Trophoblast cell (in vitro differentiated cells and primary cell): ENCODE measurements at regions not wholly inside any gene's neighbourhood (a gene's known extent, or its start where the extent isn't known, plus 50 kb on each side); places are given as distances from the start of the nearest gene placed in this dataset.

Experiments used
- DNase-seq, 2 donors: peaks; one replicate each; pipeline ENCODE4 v3.0.0-alpha.2; 2016
- H2AFZ ChIP-seq: 2 replicates; pipeline ENCODE4 v1.6.1; 2013; ENCODE audit warnings: low read length, moderate library complexity, mild to moderate bottlenecking; ENCODE audit not compliant: insufficient read depth, poor library complexity
- H2AK5ac ChIP-seq: 2 replicates; pipeline ENCODE4 v1.6.1; 2013; ENCODE audit warnings: mild to moderate bottlenecking, low read length
- H2BK120ac ChIP-seq: 2 replicates; pipeline ENCODE4 v1.6.1; 2013; ENCODE audit warnings: low read length, mild to moderate bottlenecking, moderate library complexity; ENCODE audit not compliant: insufficient read depth, poor library complexity
- H2BK12ac ChIP-seq: 2 replicates; pipeline ENCODE4 v1.6.1; 2013; ENCODE audit warnings: mild to moderate bottlenecking, low read length, moderate library complexity
- H2BK5ac ChIP-seq: 2 replicates; pipeline ENCODE4 v1.6.1; 2013; ENCODE audit warnings: low read length, low read depth, moderate library complexity, mild to moderate bottlenecking; ENCODE audit not compliant: poor library complexity
- H3K14ac ChIP-seq: 2 replicates; pipeline ENCODE4 v1.6.1; 2013; ENCODE audit warnings: mild to moderate bottlenecking, low read length
- H3K18ac ChIP-seq: 2 replicates; pipeline ENCODE4 v1.6.1; 2013; ENCODE audit warnings: mild to moderate bottlenecking, low read length
- H3K23ac ChIP-seq: 2 replicates; pipeline ENCODE4 v1.6.1; 2013; ENCODE audit warnings: low read length
- H3K27ac ChIP-seq: 2 replicates; pipeline ENCODE4 v1.5.1; 2013; ENCODE audit warnings: low read depth, mild to moderate bottlenecking, inconsistent platforms, low read length, moderate library complexity
- H3K27me3 ChIP-seq: 2 replicates; pipeline ENCODE4 v1.6.1; 2013; ENCODE audit warnings: inconsistent platforms, mild to moderate bottlenecking, low read length, moderate library complexity; ENCODE audit not compliant: insufficient read depth
- H3K36me3 ChIP-seq, 2 experiments: 1 replicate in 1 of 2; 2 replicates in 1 of 2; pipeline ENCODE4 v1.6.1; 2013; ENCODE audit warnings: low read length in 2 of 2, mild to moderate bottlenecking in 2 of 2, moderate library complexity in 1 of 2; ENCODE audit not compliant: insufficient read depth in 2 of 2, control insufficient read depth in 1 of 2
- H3K4ac ChIP-seq: 2 replicates; pipeline ENCODE4 v1.6.1; 2013; ENCODE audit warnings: low read depth, mild to moderate bottlenecking, low read length, moderate library complexity
- H3K4me1 ChIP-seq, 2 experiments: 1 replicate in 1 of 2; 2 replicates in 1 of 2; pipeline ENCODE4 v1.6.1; 2013; ENCODE audit warnings: low read length in 2 of 2, mild to moderate bottlenecking in 2 of 2, moderate library complexity in 1 of 2; ENCODE audit not compliant: insufficient read depth in 2 of 2, control insufficient read depth in 1 of 2
- H3K4me2 ChIP-seq: 2 replicates; pipeline ENCODE4 v1.6.1; 2013; ENCODE audit warnings: inconsistent platforms, mild to moderate bottlenecking, low read length, moderate library complexity
- H3K4me3 ChIP-seq: 2 replicates; pipeline ENCODE4 v1.5.1; 2013; ENCODE audit warnings: mild to moderate bottlenecking, low read depth, low read length, inconsistent platforms
- H3K79me1 ChIP-seq: one replicate; pipeline ENCODE4 v1.6.1; 2013; ENCODE audit warnings: low read length
- H3K79me2 ChIP-seq: 2 replicates; pipeline ENCODE4 v1.6.1; 2013; ENCODE audit warnings: low read length, mild to moderate bottlenecking; ENCODE audit not compliant: control insufficient read depth, insufficient read depth, poor library complexity
- H3K9ac ChIP-seq: 2 replicates; pipeline ENCODE4 v1.6.1; 2013; ENCODE audit warnings: mild to moderate bottlenecking, low read length
- H3K9me3 ChIP-seq: 2 replicates; pipeline ENCODE4 v1.6.1; 2013; ENCODE audit warnings: low read depth, mild to moderate bottlenecking, control low read depth, inconsistent platforms, low read length; ENCODE audit not compliant: insufficient read depth
- H4K12ac ChIP-seq: 2 replicates; pipeline ENCODE4 v1.6.1; 2013; ENCODE audit warnings: low read depth, mild to moderate bottlenecking, low read length, moderate library complexity
- H4K8ac ChIP-seq: 2 replicates; pipeline ENCODE4 v1.6.1; 2013; ENCODE audit warnings: low read depth, mild to moderate bottlenecking, low read length, moderate library complexity
- H4K91ac ChIP-seq: one replicate; pipeline ENCODE4 v1.6.1; 2013; ENCODE audit warnings: low read depth, mild to moderate bottlenecking, low read length, moderate library complexity
- WGBS: extraction: QIAGEN DNeasy Blood & Tissue Kit; methylation state at CpG from one replicate; pipeline ENCODE4 v1.1.7; 2013; ENCODE audit warnings: missing lambda C conversion rate; ENCODE audit not compliant: insufficient read length, insufficient coverage; ENCODE audit errors: extremely low coverage; 5-methylcytosine and 5-hydroxymethylcytosine counted together

DNA sequence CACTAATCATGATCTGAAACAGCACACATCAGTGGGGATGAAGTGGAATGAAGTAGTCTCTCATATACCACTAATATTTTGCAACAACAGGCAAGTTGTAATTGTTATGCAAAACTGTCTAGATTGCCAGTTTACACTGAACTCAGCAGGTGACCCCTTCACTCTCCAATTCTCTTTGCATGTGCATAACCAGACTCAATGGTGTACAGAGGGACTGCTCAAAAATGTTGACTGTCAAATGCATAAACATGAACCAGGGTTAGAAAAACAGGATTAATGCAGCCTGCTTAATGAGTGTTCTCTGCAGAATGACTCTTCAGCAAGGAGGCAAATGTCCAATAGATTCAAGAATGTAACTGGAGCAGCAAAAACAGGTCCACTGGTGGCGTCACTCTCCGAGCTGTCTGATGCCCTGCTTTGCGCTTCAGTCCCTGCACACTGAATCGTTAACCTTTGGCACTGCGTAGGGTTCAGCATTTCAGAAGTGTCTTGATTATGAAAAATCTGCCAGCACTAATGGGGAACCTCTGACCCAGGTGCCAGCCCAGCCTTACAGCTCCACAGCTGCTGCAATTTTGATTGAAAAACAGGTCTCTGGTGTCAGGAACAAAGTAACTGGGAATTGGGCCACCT is 209.3 kb downstream of the TDRD15 start:
- H3K9me3 ChIP-seq = peaks cover 2% of the 10 kb centered on the region
- H2AFZ ChIP-seq = no peak overlapping the region
- no peak overlapping the region for H3K27ac ChIP-seq
- no peak overlapping the region for H2BK5ac ChIP-seq
- H3K9ac ChIP-seq = no peak overlapping the region
- H3K4ac ChIP-seq = no peak overlapping the region
- WGBS = no CpG with 5 or more reads among the region's 5 CpGs
- no peaks in the 10 kb centered on the region for H3K79me2 ChIP-seq
- no peak overlapping the region for H3K23ac ChIP-seq
- H3K4me2 ChIP-seq = no peak overlapping the region
- no peak overlapping the region for H3K18ac ChIP-seq
- H4K91ac ChIP-seq = no peak overlapping the region
- H4K12ac ChIP-seq = no peak overlapping the region
- no peak overlapping the region for H4K8ac ChIP-seq
- no peaks in the 10 kb centered on the region for H3K27me3 ChIP-seq
- H3K79me1 ChIP-seq = no peaks in the 10 kb centered on the region
- H3K4me3 ChIP-seq = no peak overlapping the region
- no peak overlapping the region for H3K14ac ChIP-seq
- no peaks in the 10 kb centered on the region for H3K36me3 ChIP-seq
- H3K4me1 ChIP-seq = peaks cover 0 to 7% of the 10 kb centered on the region in 2 experiments
- H2AK5ac ChIP-seq = no peak overlapping the region
- H2BK120ac ChIP-seq = no peak overlapping the region
- no peak overlapping the region for H2BK12ac ChIP-seq
- DNase-seq = peak in 1 of 2 donors; percentile 40

DNA sequence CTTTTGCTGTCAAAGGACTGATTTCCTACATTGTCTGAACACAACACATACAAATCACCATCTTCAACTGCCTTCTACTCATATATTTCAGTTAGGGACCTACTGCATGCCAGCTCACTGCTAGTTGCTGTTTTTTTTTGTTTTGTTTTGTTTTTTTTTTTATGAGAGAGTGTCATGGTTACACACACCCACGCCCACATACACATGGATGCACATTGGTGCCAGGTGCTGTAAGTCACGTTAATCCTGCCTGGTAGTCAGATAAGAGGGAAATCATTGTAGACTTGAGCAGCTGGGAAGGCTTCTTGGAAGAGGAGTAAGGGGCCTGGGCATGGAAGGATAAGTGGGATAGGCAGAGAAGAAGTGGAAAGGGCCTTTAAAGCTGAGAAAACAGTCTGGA is 209.9 kb downstream of the TDRD15 start:
- H3K4me1 ChIP-seq = peaks cover 0 to 7% of the 10 kb centered on the region in 2 experiments
- no peak overlapping the region for H4K12ac ChIP-seq
- H2BK12ac ChIP-seq = no peak overlapping the region
- H4K8ac ChIP-seq = no peak overlapping the region
- no peaks in the 10 kb centered on the region for H3K79me2 ChIP-seq
- H3K27me3 ChIP-seq = no peaks in the 10 kb centered on the region
- H2AK5ac ChIP-seq = no peak overlapping the region
- no peak overlapping the region for H2AFZ ChIP-seq
- no peak overlapping the region for H3K4ac ChIP-seq
- no peak overlapping the region for H2BK120ac ChIP-seq
- H3K4me2 ChIP-seq = no peak overlapping the region
- no peak overlapping the region for H3K14ac ChIP-seq
- H3K27ac ChIP-seq = no peak overlapping the region
- no CpG with 5 or more reads among the region's 2 CpGs for WGBS
- no peak overlapping the region for H3K23ac ChIP-seq
- no peak overlapping the region for H3K9ac ChIP-seq
- no peaks in the 10 kb centered on the region for H3K36me3 ChIP-seq
- no peak overlapping the region for H3K18ac ChIP-seq
- DNase-seq = peak; percentile 10 to 53
- no peak overlapping the region for H2BK5ac ChIP-seq
- no peaks in the 10 kb centered on the region for H3K79me1 ChIP-seq
- no peak overlapping the region for H4K91ac ChIP-seq
- H3K9me3 ChIP-seq = peaks cover 2% of the 10 kb centered on the region
- no peak overlapping the region for H3K4me3 ChIP-seq

DNA sequence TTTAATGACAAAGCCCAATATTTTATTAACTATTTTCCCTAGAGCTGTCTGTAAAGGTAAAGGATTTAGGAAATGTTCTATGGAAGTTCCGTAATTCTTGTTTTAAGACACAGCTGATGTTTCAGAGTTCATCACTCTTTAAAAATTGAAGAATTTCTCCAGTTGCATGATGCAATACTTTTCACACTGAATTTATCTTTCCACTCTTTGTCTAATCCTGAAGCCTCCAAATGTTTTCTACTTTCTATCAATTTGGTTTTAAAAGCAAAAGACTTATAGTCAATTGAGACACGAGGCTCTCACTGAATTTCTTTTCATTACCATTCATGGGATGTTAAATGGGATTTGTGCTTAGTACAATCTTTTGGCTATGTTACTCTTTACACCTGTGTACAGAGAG is 223.2 kb downstream of the TDRD15 start:
- Histone ChIP-seq H2AFZ (no peak overlapping the region), H3K79me1 (no peaks in the 10 kb centered on the region), H4K8ac (no peak overlapping the region), H4K91ac (no peak overlapping the region), H3K4me1 (peaks cover 0 to 3% of the 10 kb centered on the region in 2 experiments), H3K4ac (no peak overlapping the region), H2AK5ac (no peak overlapping the region), H3K79me2 (no peaks in the 10 kb centered on the region), H3K14ac (no peak overlapping the region), H3K27ac (no peak overlapping the region), H3K23ac (no peak overlapping the region), H3K18ac (no peak overlapping the region), H3K9me3 (no peaks in the 10 kb centered on the region), H2BK120ac (no peak overlapping the region), H3K9ac (no peak overlapping the region), H3K36me3 (no peaks in the 10 kb centered on the region), H4K12ac (no peak overlapping the region), H3K4me2 (no peak overlapping the region), H2BK12ac (no peak overlapping the region), H2BK5ac (no peak overlapping the region), H3K4me3 (no peak overlapping the region), H3K27me3 (no peaks in the 10 kb centered on the region)
- no CpG with 5 or more reads among the region's 2 CpGs for WGBS
- DNase-seq = no peak

DNA sequence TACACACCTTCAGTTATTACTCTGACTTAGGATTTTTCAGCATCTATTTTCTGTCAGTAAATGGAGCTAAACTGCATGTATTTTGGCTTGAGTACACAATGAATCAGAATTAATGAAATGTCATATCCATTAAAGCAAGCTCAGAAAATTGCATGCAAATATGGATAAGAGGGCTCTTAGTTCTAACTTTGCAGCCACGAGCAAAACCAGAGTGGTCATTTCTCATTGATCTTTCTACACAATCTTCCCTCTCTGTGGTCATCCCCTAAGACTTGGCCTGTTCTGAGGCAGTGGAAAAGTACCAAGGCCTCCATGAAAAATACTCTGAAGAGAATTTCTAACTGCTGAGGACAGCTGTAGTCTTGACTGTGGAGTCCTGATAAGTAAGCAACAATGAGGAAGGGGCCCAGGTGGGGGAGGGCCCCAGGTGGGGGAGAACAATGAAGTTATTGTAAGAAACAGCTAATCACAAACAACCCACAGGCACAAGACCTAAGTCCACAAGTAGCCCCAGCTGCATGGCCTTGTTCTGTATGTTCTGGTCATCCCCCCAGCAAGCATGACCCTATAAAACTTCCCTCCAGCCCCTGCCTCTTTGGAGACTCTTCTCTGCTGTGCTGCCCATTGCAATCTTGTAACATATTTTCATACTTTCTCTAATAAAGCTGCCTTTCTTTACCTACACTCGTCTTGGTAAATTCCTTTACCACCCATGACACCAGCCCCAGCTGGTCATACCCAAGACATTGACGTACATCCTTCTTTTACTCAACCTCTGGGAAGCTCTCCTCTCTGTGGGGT is 230.3 kb downstream of the TDRD15 start:
- no peak overlapping the region for H2BK120ac ChIP-seq
- H3K9me3 ChIP-seq = peaks cover 1% of the 10 kb centered on the region
- no peak overlapping the region for H3K27ac ChIP-seq
- no peak for DNase-seq
- H4K12ac ChIP-seq = no peak overlapping the region
- no peak overlapping the region for H4K8ac ChIP-seq
- peaks cover 5 to 15% of the 10 kb centered on the region in 2 experiments for H3K4me1 ChIP-seq
- H3K14ac ChIP-seq = no peak overlapping the region
- H3K79me2 ChIP-seq = no peaks in the 10 kb centered on the region
- H3K23ac ChIP-seq = no peak overlapping the region
- no peak overlapping the region for H3K18ac ChIP-seq
- no peak overlapping the region for H4K91ac ChIP-seq
- no peaks in the 10 kb centered on the region for H3K27me3 ChIP-seq
- no peak overlapping the region for H3K4me2 ChIP-seq
- H3K4ac ChIP-seq = no peak overlapping the region
- no peak overlapping the region for H3K9ac ChIP-seq
- no peak overlapping the region for H3K4me3 ChIP-seq
- WGBS = no CpG with 5 or more reads among the region's 3 CpGs
- no peak overlapping the region for H2BK12ac ChIP-seq
- no peaks in the 10 kb centered on the region for H3K36me3 ChIP-seq
- H3K79me1 ChIP-seq = no peaks in the 10 kb centered on the region
- no peak overlapping the region for H2BK5ac ChIP-seq
- H2AK5ac ChIP-seq = no peak overlapping the region
- H2AFZ ChIP-seq = no peak overlapping the region
